ENCODE measurements at regions not wholly inside any gene's neighbourhood (a gene's known extent, or its start where the extent isn't known, plus 50 kb on each side); places are given as distances from the start of the nearest gene placed in this dataset.

- no peak for TF ChIP-seq CTCF (IDR thresholded peaks at IDR 0.05 in 8 of 11, conservative IDR thresholded peaks at IDR 0.05 in 3 of 11)
- no peak for TF ChIP-seq POLR2A (IDR thresholded peaks at IDR 0.05)
- no peak for TF ChIP-seq POLR2AphosphoS5 (IDR thresholded peaks at IDR 0.05)
Measured at GRCh38 chr3:18070944-18071343, 328.5 kb upstream of the TBC1D5 start.
